Upper lobe of right lung (tissue), 1 donor: ENCODE measurements at regions not wholly inside any gene's neighbourhood (a gene's known extent, or its start where the extent isn't known, plus 50 kb on each side); places are given as distances from the start of the nearest gene placed in this dataset.

ENCODE experiments used
- ATAC-seq: fragments of 200-7000 bp; cut with Tn5 transposase; one replicate; pipeline ENCODE4 v1.9.1; 2020; ENCODE audit warnings: mild to moderate bottlenecking, moderate library complexity
- DNase-seq: peaks from one replicate; pipeline ENCODE4 v3.0.0-alpha.2; 2020
- H3K27ac ChIP-seq: fragments of 200-600 bp; one replicate; pipeline ENCODE4 v1.8.0; 2022
- H3K27me3 ChIP-seq: fragments of 200-600 bp; one replicate; pipeline ENCODE4 v1.8.0; 2022; ENCODE audit warnings: mild to moderate bottlenecking
- H3K36me3 ChIP-seq: fragments of 200-600 bp; one replicate; pipeline ENCODE4 v1.8.0; 2022
- H3K4me1 ChIP-seq: fragments of 200-600 bp; one replicate; pipeline ENCODE4 v1.8.0; 2022
- H3K4me3 ChIP-seq: fragments of 200-600 bp; one replicate; pipeline ENCODE4 v1.8.0; 2022; ENCODE audit warnings: mild to moderate bottlenecking
- H3K9me3 ChIP-seq: fragments of 200-600 bp; one replicate; pipeline ENCODE4 v1.8.0; 2022
- intact Hi-C: fragments of 100-400 bp; cut with DNase I; formaldehyde crosslinking; loops from one replicate; pipeline ENCODE4 v1.11.0; 2022
- TF ChIP-seq, protein P1 (sequence below): fragments of 200-600 bp; IDR thresholded peaks from one replicate; pipeline ENCODE4 v1.8.0; 2022; ENCODE audit warnings: antibody characterized with exemption
- donor health status: DM: no; HTN: yes; CAD: no; lungs with severe emphysema.

DNA sequence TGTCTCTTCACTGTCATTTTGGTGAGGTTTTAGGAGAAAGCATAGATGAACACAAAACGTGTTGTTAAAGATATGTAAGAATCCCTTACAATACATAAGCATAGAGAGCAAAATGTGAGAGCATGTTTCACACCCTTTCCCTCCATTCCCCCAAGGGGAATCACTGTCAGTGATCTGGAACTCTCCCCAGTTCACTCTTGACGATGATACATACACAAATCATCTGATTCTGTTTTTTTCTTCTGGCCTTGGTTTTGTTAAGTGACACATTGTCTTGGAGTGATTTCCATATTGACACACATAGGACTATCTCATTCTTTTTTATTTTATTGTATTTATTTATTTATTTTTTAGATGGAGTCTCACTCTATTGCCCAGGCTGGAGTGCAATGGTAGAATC, 53.7 kb upstream of the TANC1 start:
- no peak for ATAC-seq
- Histone ChIP-seq H3K36me3 (no peaks in the 10 kb centered on the region), H3K9me3 (no peaks in the 10 kb centered on the region), H3K4me3 (no peak overlapping the region), H3K4me1 (no peaks in the 10 kb centered on the region), H3K27ac (no peak overlapping the region), H3K27me3 (no peaks in the 10 kb centered on the region)
- DNase-seq, result no peak
- TF ChIP-seq, protein P1, sequence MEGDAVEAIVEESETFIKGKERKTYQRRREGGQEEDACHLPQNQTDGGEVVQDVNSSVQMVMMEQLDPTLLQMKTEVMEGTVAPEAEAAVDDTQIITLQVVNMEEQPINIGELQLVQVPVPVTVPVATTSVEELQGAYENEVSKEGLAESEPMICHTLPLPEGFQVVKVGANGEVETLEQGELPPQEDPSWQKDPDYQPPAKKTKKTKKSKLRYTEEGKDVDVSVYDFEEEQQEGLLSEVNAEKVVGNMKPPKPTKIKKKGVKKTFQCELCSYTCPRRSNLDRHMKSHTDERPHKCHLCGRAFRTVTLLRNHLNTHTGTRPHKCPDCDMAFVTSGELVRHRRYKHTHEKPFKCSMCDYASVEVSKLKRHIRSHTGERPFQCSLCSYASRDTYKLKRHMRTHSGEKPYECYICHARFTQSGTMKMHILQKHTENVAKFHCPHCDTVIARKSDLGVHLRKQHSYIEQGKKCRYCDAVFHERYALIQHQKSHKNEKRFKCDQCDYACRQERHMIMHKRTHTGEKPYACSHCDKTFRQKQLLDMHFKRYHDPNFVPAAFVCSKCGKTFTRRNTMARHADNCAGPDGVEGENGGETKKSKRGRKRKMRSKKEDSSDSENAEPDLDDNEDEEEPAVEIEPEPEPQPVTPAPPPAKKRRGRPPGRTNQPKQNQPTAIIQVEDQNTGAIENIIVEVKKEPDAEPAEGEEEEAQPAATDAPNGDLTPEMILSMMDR, result no peak
- intact Hi-C loops, result no loop called here

DNA sequence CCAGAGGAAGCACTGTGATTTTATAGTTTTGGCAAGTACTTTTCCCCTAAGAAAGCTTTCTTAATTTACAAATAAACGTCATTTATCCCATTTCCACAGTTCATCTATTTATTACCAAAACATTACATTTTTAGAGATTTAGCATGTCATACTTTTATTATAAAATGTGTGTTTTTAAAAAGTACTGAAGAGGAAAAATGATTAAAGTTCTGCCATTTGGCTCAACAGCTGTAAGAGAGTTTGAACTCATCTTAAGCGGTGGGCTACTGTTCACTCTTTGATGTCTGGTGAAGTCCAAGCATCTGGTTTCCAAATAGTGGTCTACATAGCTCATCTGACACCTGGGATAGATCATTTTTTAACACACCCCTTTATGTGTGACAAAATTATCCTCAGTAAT, 51.3 kb upstream of the TANC1 start:
- TF ChIP-seq, protein P1, result no peak
- Histone ChIP-seq H3K9me3 (no peaks in the 10 kb centered on the region), H3K27ac (no peak overlapping the region), H3K4me3 (no peak overlapping the region), H3K36me3 (no peaks in the 10 kb centered on the region), H3K27me3 (no peaks in the 10 kb centered on the region), H3K4me1 (no peaks in the 10 kb centered on the region)
- ATAC-seq (no peak), DNase-seq (no peak)
- intact Hi-C loops, result no loop called here

DNA sequence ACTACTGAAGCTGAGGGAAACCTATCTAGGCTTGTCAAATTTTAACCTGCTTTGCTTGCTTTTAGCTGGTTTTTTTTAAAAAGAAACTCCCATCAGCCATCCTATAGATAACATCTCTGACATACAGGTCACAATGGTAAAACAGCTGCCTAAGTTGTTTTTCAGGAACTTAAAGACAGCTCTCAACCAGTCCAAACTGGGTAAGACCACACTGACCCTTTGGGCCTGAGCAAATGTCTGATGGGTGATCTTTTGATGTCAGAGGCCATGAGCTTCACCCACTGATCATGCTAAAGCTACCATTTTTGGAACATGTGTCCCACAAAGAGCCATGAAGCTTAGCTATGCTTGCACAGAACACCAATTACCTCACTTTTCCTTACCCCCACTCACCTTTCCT, 50.0 kb upstream of the TANC1 start:
- Histone ChIP-seq H3K36me3 (no peaks in the 10 kb centered on the region), H3K4me1 (no peaks in the 10 kb centered on the region), H3K4me3 (no peak overlapping the region), H3K9me3 (no peaks in the 10 kb centered on the region), H3K27ac (no peak overlapping the region), H3K27me3 (no peaks in the 10 kb centered on the region)
- intact Hi-C loops, result no loop called here
- ATAC-seq, result no peak
- no peak for DNase-seq
- TF ChIP-seq, protein P1, result no peak
